Endothelial cell of umbilical vein (primary cell): ENCODE measurements at regions not wholly inside any gene's neighbourhood (a gene's known extent, or its start where the extent isn't known, plus 50 kb on each side); places are given as distances from the start of the nearest gene placed in this dataset.

Source experiments
- BruUV-seq: library from RNA; stranded (reverse); fragments of 400-500 nt; replicated peaks from 2 replicates; lab custom pipeline; 2021; lab: Mats Ljungman, UMichigan
- CTCF ChIA-PET: fragments of 300-600, 350-600 bp; sonication (Branson Sonifier 250); formaldehyde crosslinking; loops from one replicate; lab custom pipeline; 2021; ENCODE audit warnings: antibody characterized with exemption, inconsistent platforms; lab: Charles Lee
- POLR2A ChIA-PET: fragments of 300-600, 350-600 bp; sonication (Branson Sonifier 250); formaldehyde crosslinking; loops from one replicate; lab custom pipeline; 2021; ENCODE audit warnings: antibody characterized with exemption, inconsistent platforms; lab: Charles Lee
- DNase-seq: peaks from one replicate; pipeline ENCODE4 v3.0.0-alpha.2; 2011; ENCODE audit warnings: low read depth, low spot score
- FAIRE-seq: peaks from 2 replicates; lab custom pipeline; 2011; peaks lifted over from hg19 to GRCh38; lab: Jason Lieb, UNC
- H2AFZ ChIP-seq: 2 replicates; pipeline ENCODE4 v1.6.0; 2012; ENCODE audit warnings: low read depth, low read length, control low read depth, inconsistent platforms
- H3K27ac ChIP-seq: 2 replicates; pipeline ENCODE4 v1.5.1; 2011; ENCODE audit warnings: low read depth, mild to moderate bottlenecking, control low read depth, low read length, moderate library complexity; ENCODE audit not compliant: insufficient read depth
- H3K27me3 ChIP-seq, 2 experiments: 2 replicates each; pipeline versions ENCODE4 v1.6.0 to v1.6.1; 2011; ENCODE audit warnings: low read length in 2 of 2, mixed read lengths in 1 of 2; ENCODE audit not compliant: control insufficient read depth in 2 of 2, insufficient read depth in 2 of 2
- H3K36me3 ChIP-seq, 2 experiments: 2 replicates in 1 of 2; 3 replicates in 1 of 2; pipeline ENCODE4 v1.5.1; 2011; ENCODE audit warnings: low read length in 2 of 2, mild to moderate bottlenecking in 1 of 2, moderate library complexity in 1 of 2; ENCODE audit not compliant: control insufficient read depth in 2 of 2, insufficient read depth in 2 of 2; ENCODE audit errors: extremely low read depth in 1 of 2
- H3K4me1 ChIP-seq: 3 replicates; pipeline ENCODE4 v1.5.1; 2011; ENCODE audit warnings: mild to moderate bottlenecking, low read length; ENCODE audit not compliant: control insufficient read depth, insufficient read depth; ENCODE audit errors: extremely low read depth
- H3K4me2 ChIP-seq: 2 replicates; pipeline ENCODE4 v1.6.1; 2011; ENCODE audit warnings: low read length, control low read depth, mixed read lengths; ENCODE audit not compliant: insufficient read depth
- H3K4me3 ChIP-seq, 3 experiments: fragments of 200-600 bp in 1 of 3; sonication (generic), shearing (Covaris generic) in 1 of 3; replicated peaks in 1 of 3; 2 replicates each; pipeline ENCODE4 v1.5.1; 2011 to 2016; ENCODE audit warnings: control low read depth in 3 of 3, low read length in 3 of 3, mild to moderate bottlenecking in 2 of 3, inconsistent platforms in 1 of 3, low read depth in 1 of 3, moderate library complexity in 1 of 3; ENCODE audit not compliant: insufficient read depth in 1 of 3
- H3K79me2 ChIP-seq: 2 replicates; pipeline ENCODE4 v1.6.0; 2012; ENCODE audit warnings: low read length, inconsistent platforms; ENCODE audit not compliant: control insufficient read depth, insufficient read depth
- H3K9ac ChIP-seq: replicated peaks from 2 replicates; pipeline ENCODE3; 2011; ENCODE audit warnings: low read length, control low read depth; ENCODE audit not compliant: insufficient read depth; ENCODE audit errors: extremely low read depth
- H3K9me1 ChIP-seq: replicated peaks from 3 replicates; pipeline ENCODE4 v1.6.0; 2011; ENCODE audit warnings: mild to moderate bottlenecking, low read length; ENCODE audit not compliant: control insufficient read depth, insufficient read depth; ENCODE audit errors: extremely low read depth
- H3K9me3 ChIP-seq: replicated peaks from 2 replicates; pipeline ENCODE4 v1.5.1; 2012; ENCODE audit warnings: low read length, inconsistent platforms; ENCODE audit not compliant: control insufficient read depth, insufficient read depth
- H4K20me1 ChIP-seq: replicated peaks from 2 replicates; pipeline ENCODE3; 2011; ENCODE audit warnings: mild to moderate bottlenecking, low read length; ENCODE audit not compliant: control insufficient read depth, insufficient read depth; ENCODE audit errors: extremely low read depth
- CTCF ChIP-seq, 2 donors: IDR thresholded peaks; 1 replicate in 1 of 2; 2 replicates in 1 of 2; pipeline ENCODE4 v1.5.1; 2011; ENCODE audit warnings: low read length in 2 of 2, mild to moderate bottlenecking in 2 of 2, moderate library complexity in 2 of 2, control low read depth in 1 of 2, inconsistent platforms in 1 of 2, low read depth in 1 of 2; ENCODE audit not compliant: insufficient read depth in 1 of 2; ENCODE audit errors: extremely low read depth in 1 of 2
- EZH2 ChIP-seq: IDR thresholded peaks from 2 replicates; pipeline ENCODE4 v1.6.1; 2012; ENCODE audit warnings: borderline replicate concordance, low read depth, mild to moderate bottlenecking, moderate library complexity, low read length, inconsistent platforms; ENCODE audit not compliant: severe bottlenecking
- FOS ChIP-seq: IDR thresholded peaks from 2 replicates; pipeline ENCODE4 v1.6.1; 2011; ENCODE audit warnings: mild to moderate bottlenecking, low read length, moderate library complexity, borderline replicate concordance; ENCODE audit not compliant: insufficient read depth
- GATA2 ChIP-seq: IDR thresholded peaks from 2 replicates; pipeline ENCODE4 v1.7.0; 2011; ENCODE audit warnings: low read depth, mild to moderate bottlenecking, moderate library complexity, mixed read lengths, low read length; ENCODE audit not compliant: insufficient read length, insufficient read depth
- JUN ChIP-seq: IDR thresholded peaks from 2 replicates; pipeline ENCODE4 v1.6.1; 2011; ENCODE audit warnings: borderline replicate concordance, low read depth; ENCODE audit not compliant: insufficient read length, insufficient read depth
- MAX ChIP-seq: IDR thresholded peaks from 2 replicates; pipeline ENCODE4 v1.6.1; 2011; ENCODE audit not compliant: insufficient read depth, insufficient read length
- MYC ChIP-seq: IDR thresholded peaks from one replicate; pipeline ENCODE4 v1.6.1; 2011; ENCODE audit warnings: mild to moderate bottlenecking, low read depth, low read length
- POLR2A ChIP-seq: IDR thresholded peaks from 2 replicates; pipeline ENCODE4 v1.6.1; 2012; ENCODE audit warnings: low read depth, mild to moderate bottlenecking, control low read depth, low read length
- POLR2AphosphoS5 ChIP-seq: IDR thresholded peaks from 2 replicates; pipeline ENCODE4 v1.6.1; 2012; ENCODE audit warnings: low read depth, mild to moderate bottlenecking, control low read depth, low read length, moderate library complexity; ENCODE audit not compliant: insufficient read depth
- dilution Hi-C: fragments of 300-500 bp; cut with MboI; formaldehyde crosslinking; loops from one replicate; pipeline ENCODE4 v1.15.0; 2019; ENCODE audit warnings: low sequenced_read_pairs; ENCODE audit not compliant: extremely low pct_ligation_motif_present
- intact Hi-C: fragments of 100-400 bp; cut with micrococcal nuclease; formaldehyde crosslinking; loops from one replicate; pipeline ENCODE4 v1.10.0; 2022

- ChIA-PET CTCF (no interaction called here), POLR2A (no interaction called here)
- dilution Hi-C loops (no loop called here), intact Hi-C loops (no loop called here)
- no TSS peak for BruUV-seq
- Histone ChIP-seq H4K20me1 (no peaks in the 10 kb centered on the region), H3K9me3 (no peaks in the 10 kb centered on the region), H2AFZ (no peak overlapping the region), H3K4me3 (no peak overlapping the region), H3K27me3 (no peaks in the 10 kb centered on the region), H3K79me2 (no peaks in the 10 kb centered on the region), H3K4me2 (no peak overlapping the region), H3K9me1 (no peaks in the 10 kb centered on the region), H3K27ac (no peak overlapping the region), H3K9ac (no peak overlapping the region), H3K4me1 (no peaks in the 10 kb centered on the region), H3K36me3 (no peaks in the 10 kb centered on the region)
- DNase-seq (no peak), FAIRE-seq (no peak)
- TF ChIP-seq JUN (no peak), MYC (no peak), POLR2A (no peak)
Measured at GRCh38 chr14:66196670-66197069, 289.5 kb upstream of the CCDC196 start.

- BruUV-seq = no TSS peak
- POLR2A ChIA-PET = no interaction called here
- DNase-seq = no peak
Measured at GRCh38 chr14:66197276-66197675, 288.9 kb upstream of the CCDC196 start.

More at GRCh38 chr14:66197276-66197675, 288.9 kb upstream of the CCDC196 start:
- Histone ChIP-seq H3K79me2 (no peaks in the 10 kb centered on the region), H4K20me1 (no peaks in the 10 kb centered on the region), H3K4me1 (no peaks in the 10 kb centered on the region), H3K9me1 (no peaks in the 10 kb centered on the region), H3K27me3 (no peaks in the 10 kb centered on the region), H3K9ac (no peak overlapping the region), H2AFZ (no peak overlapping the region), H3K27ac (no peak overlapping the region), H3K36me3 (no peaks in the 10 kb centered on the region), H3K4me3 (no peak overlapping the region), H3K9me3 (no peaks in the 10 kb centered on the region), H3K4me2 (no peak overlapping the region)
- CTCF ChIA-PET = no interaction called here
- intact Hi-C loops (no loop called here), dilution Hi-C loops (no loop called here)
- TF ChIP-seq POLR2AphosphoS5 (no peak), GATA2 (no peak), JUN (no peak), CTCF (IDR thresholded peaks at IDR 0.05; ENCODE audit: extremely low read depth in 1 of 2, insufficient read depth in 1 of 2, low read depth in 1 of 2, low read length in 2 of 2) (no peak), MYC (no peak), MAX (no peak), POLR2A (no peak), FOS (no peak), EZH2 (no peak)
- FAIRE-seq = no peak
